Activated CD4-positive, alpha-beta T cell treated with anti-CD3 and anti-CD28 coated beads for 4 hours (primary cell): ENCODE measurements at regions not wholly inside any gene's neighbourhood (a gene's known extent, or its start where the extent isn't known, plus 50 kb on each side); places are given as distances from the start of the nearest gene placed in this dataset.

Experiments used
- DNase-seq, 2 donors: peaks; one replicate each; pipeline ENCODE4 v3.0.0-alpha.2; 2020

- no peak for DNase-seq
Observed at GRCh38 chr10:21318540-21319167, 206.8 kb downstream of the SKIDA1 start.

GRCh38 chr10:21317902-21318301, 207.6 kb downstream of the SKIDA1 start:
- DNase-seq: no peak

- DNase-seq: no peak
Observed at GRCh38 chr10:21315645-21316220, 209.7 kb downstream of the SKIDA1 start.

DNA sequence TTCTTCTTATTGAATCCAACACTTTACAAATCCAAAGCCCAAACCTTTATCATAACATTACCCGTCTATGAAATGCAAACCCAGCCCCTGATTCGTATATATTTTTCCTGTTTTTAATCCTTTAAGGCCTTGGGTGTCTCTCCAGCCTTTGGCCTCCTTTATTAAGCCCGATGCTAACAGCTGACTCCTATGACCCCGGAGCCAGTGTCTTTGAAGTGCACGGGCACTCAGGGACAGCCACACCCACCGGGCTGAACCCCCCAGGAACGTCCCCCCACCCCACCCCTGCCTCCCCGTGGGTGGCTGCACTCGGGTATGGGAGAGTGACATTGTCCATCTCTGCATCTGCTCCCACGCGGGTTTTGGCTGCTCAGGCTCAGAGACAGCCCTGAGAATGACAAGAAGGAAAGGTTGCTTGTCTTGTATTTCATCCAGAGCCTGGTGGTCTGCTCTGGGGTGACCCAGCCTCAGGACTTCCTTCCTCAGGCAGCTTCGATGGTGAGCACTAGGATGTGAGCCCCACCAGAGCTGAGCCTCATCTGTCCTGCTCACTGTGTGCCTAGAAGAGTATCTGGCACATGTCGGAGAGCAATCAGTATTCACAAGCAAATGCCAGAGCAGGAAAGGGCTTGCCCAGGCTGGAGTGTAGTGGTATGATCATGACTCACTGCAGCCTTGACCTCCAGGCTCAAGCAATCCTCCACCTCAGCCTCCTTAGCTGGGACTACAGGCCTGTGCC, 210.4 kb downstream of the SKIDA1 start:
- no peak for DNase-seq

GRCh38 chr10:21314111-21314626, 211.3 kb downstream of the SKIDA1 start:
- DNase-seq: no peak

- DNase-seq: no peak
Observed at GRCh38 chr10:21313691-21314090, 211.8 kb downstream of the SKIDA1 start.

DNA sequence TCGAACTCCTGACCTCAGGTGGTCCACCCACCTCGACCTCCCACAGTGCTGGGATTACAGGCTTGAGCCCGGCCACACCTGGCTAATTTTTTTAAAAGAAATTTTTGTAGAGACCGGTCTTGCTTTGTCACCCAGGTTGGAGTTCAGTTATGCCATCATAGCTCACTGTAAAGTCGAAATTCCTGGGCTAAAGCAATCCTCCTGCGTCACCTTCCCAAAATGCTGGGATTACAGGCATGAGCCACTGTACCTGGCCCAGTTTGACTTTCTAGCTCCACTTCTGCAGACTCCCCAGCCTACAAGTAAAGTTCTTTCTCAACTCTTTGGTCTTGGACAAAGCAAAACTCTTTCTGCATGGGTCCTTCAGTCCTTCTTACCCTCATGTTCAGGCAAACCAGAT, 214.1 kb downstream of the SKIDA1 start:
- no peak for DNase-seq

DNA sequence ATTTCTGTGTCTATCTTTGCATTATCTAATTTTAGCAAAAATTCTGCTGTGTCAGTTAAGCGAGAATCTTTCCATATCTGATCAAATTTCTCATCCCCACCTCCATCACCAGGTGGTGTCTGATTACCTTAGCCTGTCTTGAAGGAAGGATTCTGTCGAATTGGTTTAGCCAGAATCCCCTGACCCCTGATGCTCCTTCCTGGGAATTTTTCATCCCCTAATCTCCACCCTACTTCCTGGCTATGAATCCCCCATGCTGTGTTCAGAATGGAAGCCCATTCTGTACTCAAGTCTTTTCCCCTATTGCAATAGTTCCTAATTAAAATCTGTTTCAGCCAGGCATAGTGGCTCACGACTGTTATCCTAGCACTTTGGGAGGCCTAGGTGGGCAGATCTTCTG, 216.1 kb downstream of the SKIDA1 start:
- DNase-seq: no peak

DNA sequence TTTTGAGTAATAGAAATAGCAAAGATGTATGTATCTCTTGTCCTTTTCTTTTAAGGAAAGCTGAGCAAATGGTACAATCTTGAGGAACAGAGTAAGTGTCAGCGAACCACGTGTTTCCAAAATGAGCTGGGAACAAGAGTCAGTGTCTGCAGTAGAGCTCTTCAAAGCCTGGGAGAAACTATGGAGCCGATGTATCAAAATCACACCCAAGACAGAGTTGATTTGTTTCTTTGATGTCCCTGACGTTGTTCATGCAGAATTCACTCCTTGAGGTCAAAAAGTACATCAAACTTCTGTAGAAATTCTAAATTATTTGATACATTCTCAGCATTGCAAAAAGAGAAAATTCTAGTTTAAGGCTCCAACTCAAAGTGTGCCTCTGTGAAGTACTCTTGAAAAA, 216.5 kb downstream of the SKIDA1 start:
- DNase-seq: no peak

GRCh38 chr10:21308018-21308417, 217.5 kb downstream of the SKIDA1 start:
- no peak for DNase-seq

DNA sequence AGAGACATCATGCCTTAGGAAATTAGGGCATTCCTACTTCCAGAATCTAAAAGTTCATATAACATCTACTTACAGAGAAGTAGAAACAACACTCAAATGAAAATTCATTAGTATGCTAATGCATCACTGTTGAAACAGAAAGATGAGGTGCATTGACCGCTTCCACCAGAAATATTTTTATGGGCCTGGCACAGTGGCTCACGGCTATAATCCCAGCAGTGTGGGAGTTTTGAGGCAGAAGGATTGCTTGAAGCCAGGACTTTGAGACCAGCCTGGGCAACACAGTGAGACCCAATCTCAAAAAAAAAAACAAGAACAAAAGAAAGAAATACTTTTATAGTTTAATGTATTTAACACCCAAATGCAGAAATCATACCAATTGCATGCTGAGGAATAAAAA, 220.9 kb downstream of the SKIDA1 start:
- DNase-seq: no peak

DNA sequence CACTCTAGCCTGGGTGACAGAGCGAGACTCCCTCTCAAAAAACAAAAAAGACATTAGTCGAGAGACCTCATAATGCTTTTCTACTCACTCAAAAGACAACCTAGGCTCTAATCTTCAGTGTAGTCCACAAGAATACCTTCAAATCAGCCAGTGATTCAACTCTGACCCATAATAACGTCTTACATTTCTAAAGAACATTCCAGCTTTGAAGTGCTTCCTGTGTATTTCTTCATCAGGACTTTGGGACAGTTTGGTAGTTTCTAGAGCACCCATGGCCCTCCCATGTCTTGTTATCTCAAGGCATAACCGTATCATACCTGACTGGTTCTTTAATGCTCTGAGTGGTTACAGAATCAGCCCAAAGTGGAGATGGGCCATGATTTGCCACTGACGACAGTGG, 221.3 kb downstream of the SKIDA1 start:
- no peak for DNase-seq

- no peak for DNase-seq
Observed at GRCh38 chr10:21300551-21300950, 224.9 kb downstream of the SKIDA1 start.

DNA sequence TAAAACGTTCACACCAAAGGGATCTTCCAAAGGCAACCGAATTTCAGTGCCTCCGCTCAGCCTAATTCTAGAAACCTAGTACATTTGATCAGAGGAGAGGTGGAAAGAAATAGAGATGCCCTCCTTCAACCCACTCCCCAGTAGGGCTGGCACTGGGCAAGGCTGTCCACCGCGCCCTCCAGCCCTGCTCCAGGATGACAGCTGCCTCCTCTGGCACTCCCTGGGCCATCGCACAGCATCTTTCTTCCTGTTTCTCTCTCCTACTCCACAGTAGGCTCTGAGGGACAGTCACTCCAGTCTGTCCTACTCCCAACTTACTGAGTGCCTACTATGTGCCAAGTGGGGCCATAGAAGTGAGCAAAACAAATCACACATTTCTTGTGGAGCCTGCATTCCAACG, 226.2 kb downstream of the SKIDA1 start:
- no peak for DNase-seq

DNA sequence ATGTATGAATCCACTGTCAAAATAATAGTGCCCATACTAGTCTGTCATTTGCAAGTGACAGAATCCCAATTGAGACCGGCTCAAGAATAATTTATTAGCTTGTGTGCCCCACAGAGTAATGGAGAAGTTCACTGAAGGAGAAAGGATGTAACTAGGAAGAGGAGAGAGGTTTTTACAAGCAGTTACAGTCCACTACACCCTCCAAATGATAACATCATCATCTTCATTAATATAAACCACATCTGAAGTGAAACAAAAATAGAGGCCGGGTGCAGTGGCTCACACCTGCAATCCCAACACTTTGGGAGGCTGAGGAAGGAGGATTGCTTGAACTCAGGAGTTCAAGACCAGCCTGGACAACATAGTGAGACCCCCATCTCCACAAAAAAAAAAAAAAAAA, 226.8 kb downstream of the SKIDA1 start:
- no peak for DNase-seq

DNA sequence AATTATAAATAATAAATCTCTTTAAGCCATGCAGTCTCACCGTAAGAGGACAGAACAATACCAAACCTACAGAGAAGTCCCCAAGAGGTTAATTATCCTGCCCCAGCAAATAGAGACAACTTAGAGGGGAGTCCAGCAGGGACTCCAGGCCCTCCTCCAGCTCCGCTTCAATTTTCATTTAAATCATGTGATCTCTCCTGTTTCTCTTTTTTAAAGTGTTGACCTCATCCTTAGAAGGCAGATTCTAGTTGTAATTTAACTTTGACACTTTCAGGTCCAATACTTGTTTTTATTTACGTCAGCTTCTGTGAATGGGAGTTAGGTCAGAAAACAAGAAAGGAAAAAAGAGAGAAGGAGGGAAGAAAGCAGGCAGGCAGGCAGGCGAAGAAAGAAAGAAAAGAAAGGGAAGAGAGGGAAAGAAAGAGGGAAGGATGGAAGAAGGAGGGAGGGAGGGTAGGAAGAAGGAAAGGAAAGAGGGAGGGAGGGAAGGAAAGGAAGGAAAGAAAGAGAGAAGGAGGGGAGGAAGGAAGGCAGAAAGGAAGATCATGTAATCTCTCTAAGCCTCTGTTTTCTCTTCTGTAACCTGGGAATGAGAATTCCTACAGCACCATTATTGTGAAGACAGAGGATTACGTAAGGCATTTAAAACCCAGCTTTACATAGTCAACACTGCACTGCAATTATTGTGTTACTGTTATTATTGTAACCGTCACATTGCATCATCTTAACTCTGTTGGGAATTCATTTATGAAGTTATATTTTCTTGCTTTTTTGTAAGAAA, 227.7 kb downstream of the SKIDA1 start:
- DNase-seq: no peak

DNA sequence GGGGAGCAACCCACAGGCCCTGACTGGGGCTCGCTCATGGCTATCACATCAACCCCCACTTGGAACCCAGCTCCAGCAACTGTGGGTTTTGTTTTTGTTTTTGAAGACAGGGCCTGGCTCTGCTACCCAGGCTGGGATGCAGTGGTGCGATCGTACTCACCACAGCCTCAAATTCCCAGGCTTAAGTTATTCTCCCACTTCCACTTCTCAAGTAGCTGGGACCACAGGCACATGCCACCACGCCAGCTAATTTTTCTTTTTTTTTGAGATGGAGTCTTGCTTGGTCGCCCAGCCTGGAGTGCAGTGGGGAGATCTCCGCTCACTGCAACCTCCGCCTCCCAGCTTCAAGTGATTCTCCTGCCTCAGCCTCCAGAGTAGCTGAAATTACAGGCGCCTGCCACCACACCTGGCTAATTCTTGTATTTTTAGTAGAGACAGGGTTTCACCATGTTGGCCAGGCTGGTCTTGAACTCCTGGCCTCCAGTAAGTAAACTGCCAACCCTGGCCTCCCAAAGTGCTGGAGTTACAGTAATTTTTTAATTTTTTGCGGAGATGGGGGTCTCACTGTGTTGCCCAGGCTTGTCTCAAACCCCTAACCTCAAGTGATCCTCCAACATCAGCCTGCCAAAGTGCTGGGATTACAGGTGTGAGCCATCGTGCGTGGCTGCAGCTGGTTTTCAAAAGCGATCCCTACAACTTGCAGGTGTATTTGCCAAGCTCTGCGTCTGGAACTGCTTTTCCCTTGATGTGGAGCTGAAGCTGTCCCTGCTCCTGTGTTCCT, 228.7 kb downstream of the SKIDA1 start:
- no peak for DNase-seq

DNA sequence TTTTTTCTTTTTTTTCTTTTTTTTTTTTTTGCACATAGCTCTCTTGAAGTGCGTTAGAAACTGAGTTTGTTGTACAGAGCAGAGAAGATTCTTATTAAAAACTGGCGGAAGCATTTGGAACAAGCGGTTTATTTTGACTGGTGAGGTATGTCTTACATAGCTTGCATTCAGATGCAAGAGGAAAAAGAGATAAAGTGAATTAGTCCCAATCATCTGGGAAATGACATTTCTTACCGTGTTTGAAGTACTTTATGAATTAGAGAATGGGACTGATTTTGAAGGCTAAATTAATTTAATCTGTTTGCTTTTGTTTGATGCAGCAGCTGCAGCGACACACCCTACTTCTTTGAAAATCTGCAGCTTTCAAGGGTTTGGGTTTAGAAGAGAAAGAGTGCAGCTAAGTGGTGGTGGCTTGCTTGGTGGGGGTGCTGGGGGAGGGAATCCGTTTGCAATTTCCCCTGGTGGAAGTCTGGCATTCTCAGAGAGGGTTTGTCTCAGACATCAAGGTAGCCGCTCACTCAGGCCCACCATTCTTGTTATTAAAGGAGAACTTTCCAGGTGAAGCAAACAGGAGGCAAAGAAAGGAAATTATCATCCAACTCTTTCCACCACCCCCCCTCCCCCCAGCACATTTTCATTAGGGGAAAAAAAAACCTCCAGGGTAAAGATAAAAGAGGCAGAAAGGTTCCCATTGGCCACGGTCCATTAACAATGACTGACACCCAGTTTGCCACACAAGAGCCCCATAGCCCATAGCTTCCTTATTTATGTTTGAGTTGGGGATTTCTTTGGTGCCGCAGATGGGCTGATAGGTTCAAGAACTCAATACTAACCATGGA, 231.7 kb downstream of the SKIDA1 start:
- DNase-seq: no peak

- DNase-seq: no peak
Observed at GRCh38 chr10:21292763-21293517, 232.5 kb downstream of the SKIDA1 start.

GRCh38 chr10:21290499-21291160, 234.9 kb downstream of the SKIDA1 start:
- no peak for DNase-seq
